ENCODE measurements at regions not wholly inside any gene's neighbourhood (a gene's known extent, or its start where the extent isn't known, plus 50 kb on each side); places are given as distances from the start of the nearest gene placed in this dataset.

DNA sequence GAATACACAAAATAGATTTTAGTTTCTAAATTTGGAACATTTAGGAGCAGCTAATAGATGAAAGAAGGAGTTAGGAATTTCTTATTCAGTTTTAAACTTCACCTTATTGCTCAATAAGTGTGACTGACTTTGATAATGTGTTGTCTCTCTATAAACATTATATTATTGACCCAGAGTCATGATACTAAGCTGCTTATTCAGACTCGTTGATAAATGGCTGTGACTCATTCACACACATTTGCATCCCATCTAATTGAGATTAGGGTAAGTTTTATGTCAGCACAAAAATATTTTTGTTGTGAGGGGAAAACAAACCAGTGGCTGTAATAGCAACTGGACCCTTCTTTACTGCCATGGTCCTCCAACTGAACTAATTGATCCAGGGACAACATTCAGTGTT lies 137.6 kb downstream of the GOLIM4 start:
- no peaks in the 10 kb centered on the region for H3K4me1 Mint-ChIP-seq
- H3K4me3 Mint-ChIP-seq: no peak overlapping the region
- no peak overlapping the region for H3K27ac Mint-ChIP-seq
- ChIA-PET POLR2A (no interaction called here), CTCF (no interaction called here)
- DNase-seq (no peak), ATAC-seq (ENCODE audit: low read depth) (no peak)
- peaks cover 4% of the 10 kb centered on the region for H3K27me3 Mint-ChIP-seq
- intact Hi-C loops (cut with micrococcal nuclease): no loop called here
- TF ChIP-seq CTCF (IDR thresholded peaks at IDR 0.05): no peak
- H3K36me3 Mint-ChIP-seq (ENCODE audit: low read depth): no peaks in the 10 kb centered on the region
- no peaks in the 10 kb centered on the region for H3K9me3 Mint-ChIP-seq

DNA sequence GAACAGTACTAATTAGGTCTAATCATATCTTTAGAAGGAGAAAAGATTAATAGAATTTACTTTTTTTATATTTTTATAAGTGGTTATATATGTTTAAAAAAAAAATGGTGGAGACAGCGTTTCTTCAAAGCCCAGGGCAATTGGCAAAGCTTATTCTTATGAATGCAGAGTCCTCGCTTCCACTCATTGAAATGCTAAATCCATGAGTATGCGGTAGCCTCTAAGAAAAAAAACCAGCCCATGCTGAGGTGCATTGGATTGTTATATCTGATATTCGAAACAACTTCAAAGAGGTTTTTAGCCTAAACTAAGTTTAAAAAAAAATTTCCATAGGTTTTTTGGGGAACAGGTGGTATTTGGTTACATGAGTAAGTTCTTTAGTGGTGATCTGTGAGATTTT lies 142.8 kb downstream of the GOLIM4 start:
- no peaks in the 10 kb centered on the region for H3K36me3 Mint-ChIP-seq (ENCODE audit: low read depth)
- intact Hi-C loops (cut with micrococcal nuclease): no loop called here
- peaks cover 6% of the 10 kb centered on the region for H3K9me3 Mint-ChIP-seq
- POLR2A ChIA-PET: no interaction called here
- DNase-seq (no peak), ATAC-seq (ENCODE audit: low read depth) (no peak)
- H3K4me1 Mint-ChIP-seq: no peaks in the 10 kb centered on the region
- no peak for TF ChIP-seq CTCF (IDR thresholded peaks at IDR 0.05)
- CTCF ChIA-PET: no interaction called here
- peaks cover 2% of the 10 kb centered on the region for H3K27me3 Mint-ChIP-seq
- no peak overlapping the region for H3K4me3 Mint-ChIP-seq
- H3K27ac Mint-ChIP-seq: no peak overlapping the region

DNA sequence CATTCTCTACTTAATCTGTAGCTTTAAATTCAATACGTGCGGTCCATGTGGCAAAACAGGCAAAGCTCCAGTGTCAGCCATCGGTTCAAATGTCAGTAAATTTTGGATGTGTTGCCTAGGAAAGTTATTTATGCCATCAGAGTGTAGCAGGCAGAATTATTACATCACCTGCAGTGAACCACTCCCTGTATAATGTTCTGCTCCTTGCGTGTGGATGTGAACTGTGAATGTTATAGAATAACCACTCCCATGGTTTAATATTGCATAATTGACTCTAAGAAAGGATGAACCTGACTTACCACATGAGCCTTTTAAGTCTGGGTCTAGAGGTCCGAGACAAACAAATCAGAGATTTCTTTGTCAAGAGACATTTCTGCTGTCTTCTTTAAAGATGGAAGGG lies 145.5 kb downstream of the GOLIM4 start:
- H3K27me3 Mint-ChIP-seq: no peaks in the 10 kb centered on the region
- H3K9me3 Mint-ChIP-seq: peaks cover 6% of the 10 kb centered on the region
- no peak overlapping the region for H3K4me3 Mint-ChIP-seq
- DNase-seq: no peak
- TF ChIP-seq CTCF (IDR thresholded peaks at IDR 0.05): no peak
- no peak overlapping the region for H3K27ac Mint-ChIP-seq
- CTCF ChIA-PET: no interaction called here
- POLR2A ChIA-PET: no interaction called here
- no peaks in the 10 kb centered on the region for H3K4me1 Mint-ChIP-seq
- ATAC-seq (ENCODE audit: low read depth): no peak
- intact Hi-C loops (cut with micrococcal nuclease): no loop called here
- no peaks in the 10 kb centered on the region for H3K36me3 Mint-ChIP-seq (ENCODE audit: low read depth)

- no peak for DNase-seq
- Mint-ChIP-seq H3K27me3 (peaks cover 15% of the 10 kb centered on the region), H3K4me1 (no peaks in the 10 kb centered on the region), H3K4me3 (no peak overlapping the region), H3K36me3 (ENCODE audit: low read depth) (no peaks in the 10 kb centered on the region), H3K9me3 (no peaks in the 10 kb centered on the region), H3K27ac (no peak overlapping the region)
- POLR2A ChIA-PET: no interaction called here
- no peak for ATAC-seq (ENCODE audit: low read depth)
- CTCF ChIA-PET: no interaction called here
- intact Hi-C loops (cut with micrococcal nuclease): no loop called here
- TF ChIP-seq CTCF (IDR thresholded peaks at IDR 0.05): no peak
Measured at GRCh38 chr3:167941234-167941995, 154.3 kb downstream of the GOLIM4 start.

DNA sequence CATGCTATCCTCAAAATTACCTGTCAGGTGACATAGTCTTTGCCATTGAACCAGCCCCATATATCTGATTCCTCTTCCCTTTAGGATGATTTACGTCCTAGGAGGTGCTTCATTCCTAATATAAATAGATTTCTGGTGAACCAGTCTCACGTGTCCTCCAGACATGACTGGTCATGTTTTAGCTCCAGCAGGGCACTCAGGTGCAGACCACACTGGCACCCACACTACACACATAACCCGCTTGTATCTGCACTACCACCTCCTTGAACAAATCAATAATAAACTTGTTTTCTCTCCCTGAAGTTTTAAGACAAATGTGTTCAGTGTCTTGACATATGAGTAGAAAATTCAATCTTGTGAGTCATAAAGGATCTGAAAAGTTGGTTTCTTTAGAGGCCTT lies 155.5 kb downstream of the GOLIM4 start:
- Mint-ChIP-seq H3K4me3 (no peak overlapping the region), H3K27me3 (peaks cover 20% of the 10 kb centered on the region), H3K27ac (no peak overlapping the region), H3K9me3 (no peaks in the 10 kb centered on the region), H3K4me1 (no peaks in the 10 kb centered on the region), H3K36me3 (ENCODE audit: low read depth) (no peaks in the 10 kb centered on the region)
- intact Hi-C loops (cut with micrococcal nuclease): no loop called here
- ATAC-seq (ENCODE audit: low read depth) (no peak), DNase-seq (no peak)
- TF ChIP-seq CTCF (IDR thresholded peaks at IDR 0.05): no peak
- ChIA-PET POLR2A (no interaction called here), CTCF (no interaction called here)

All from activated B cell treated with CpG ODN at 0.5 μM for 24 hours (primary cell).